Right atrium auricular region (tissue), 2 donors: ENCODE measurements at regions not wholly inside any gene's neighbourhood (a gene's known extent, or its start where the extent isn't known, plus 50 kb on each side); places are given as distances from the start of the nearest gene placed in this dataset.

Experiments used
- DNase-seq: peaks from one replicate; pipeline ENCODE4 v3.0.0-alpha.2; 2019; ENCODE audit warnings: low spot score
- H3K27ac ChIP-seq, 2 donors: fragments of 200-600 bp; sonication (generic); 1 replicate in 1 of 2; 2 replicates in 1 of 2; pipeline ENCODE4 v1.5.1; 2016 to 2019
- H3K27me3 ChIP-seq, 2 donors: fragments of 200-600 bp; sonication (generic); one replicate each; pipeline versions ENCODE4 v1.5.1 to v1.6.0; 2017 to 2019
- H3K36me3 ChIP-seq: fragments of 200-600 bp; sonication (generic); one replicate; pipeline ENCODE4 v1.5.1; 2016
- H3K4me1 ChIP-seq, 2 donors: fragments of 200-600 bp; sonication (generic); one replicate each; pipeline versions ENCODE4 v1.5.1 to v1.6.0; 2017 to 2019
- H3K4me3 ChIP-seq, 2 donors: fragments of 200-600 bp; sonication (generic); 1 replicate in 1 of 2; 2 replicates in 1 of 2; pipeline ENCODE4 v1.5.1; 2017 to 2019; ENCODE audit warnings: mild to moderate bottlenecking in 1 of 2, moderate library complexity in 1 of 2
- H3K9me3 ChIP-seq, 2 donors: fragments of 200-600 bp; sonication (generic); one replicate each; pipeline ENCODE4 v1.5.1; 2019
- CTCF ChIP-seq, 2 donors: fragments of 200-600 bp; sonication (generic); IDR thresholded peaks; one replicate each; pipeline ENCODE4 v1.5.1; 2019; ENCODE audit warnings: antibody characterized with exemption in 2 of 2

- DNase-seq = no peak
- Histone ChIP-seq H3K36me3 (no peaks in the 10 kb centered on the region), H3K27ac (no peak overlapping the region), H3K9me3 (no peaks in the 10 kb centered on the region), H3K4me3 (no peak overlapping the region), H3K27me3 (no peaks in the 10 kb centered on the region), H3K4me1 (no peaks in the 10 kb centered on the region)
- TF ChIP-seq CTCF (IDR thresholded peaks at IDR 0.05) = no peak
These were observed 209.1 kb upstream of the RBMS1 start for GRCh38 chr2:160702754-160703153.

DNA sequence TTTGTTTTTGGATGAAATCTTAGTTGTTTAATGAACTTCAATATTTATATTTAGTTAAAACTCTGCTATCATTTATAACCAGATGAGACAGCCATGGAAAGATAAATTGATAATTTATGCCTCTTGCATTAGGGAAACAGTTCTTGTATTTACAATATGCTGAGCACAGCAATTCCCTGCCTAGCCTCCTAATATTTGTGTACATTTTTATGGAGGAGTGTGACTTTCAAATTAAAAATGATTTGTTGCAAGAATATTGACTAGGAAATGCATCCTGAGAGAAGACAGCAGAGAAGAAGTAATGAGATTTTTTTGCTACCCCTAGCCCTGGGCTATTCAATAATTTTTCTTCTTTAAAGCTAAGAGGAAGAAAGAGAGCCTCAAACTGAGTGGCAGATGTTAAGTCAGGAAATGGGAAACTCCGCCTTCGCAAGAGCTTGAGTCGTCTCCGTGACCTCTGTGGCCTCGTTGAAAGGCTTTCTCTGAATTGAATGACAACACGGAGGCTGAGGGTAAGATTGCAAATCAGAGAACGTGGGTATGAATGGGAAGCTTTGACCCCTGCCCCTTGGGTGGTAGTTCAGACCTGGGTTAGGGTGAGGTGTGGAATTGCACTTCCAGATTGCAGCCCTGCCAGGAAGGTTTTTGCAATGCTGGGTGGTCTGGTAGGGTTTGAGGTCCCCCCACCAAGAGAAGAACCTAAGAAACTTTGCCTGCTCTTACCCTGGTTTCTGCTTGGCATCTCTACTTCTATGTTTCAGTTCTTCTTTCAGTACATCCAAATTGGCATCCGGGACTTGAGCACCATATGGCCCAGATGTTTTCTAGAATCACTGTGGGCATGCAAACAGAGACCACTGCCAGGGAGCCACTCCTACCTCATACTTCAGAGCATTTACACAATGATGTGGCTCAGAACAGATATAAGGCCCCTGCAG lies 210.3 kb upstream of the RBMS1 start:
- no peaks in the 10 kb centered on the region for H3K4me1 ChIP-seq
- no peaks in the 10 kb centered on the region for H3K27me3 ChIP-seq
- no peak overlapping the region for H3K27ac ChIP-seq
- no peaks in the 10 kb centered on the region for H3K9me3 ChIP-seq
- TF ChIP-seq CTCF (IDR thresholded peaks at IDR 0.05) = no peak
- DNase-seq = no peak
- H3K4me3 ChIP-seq = no peak overlapping the region
- H3K36me3 ChIP-seq = no peaks in the 10 kb centered on the region

GRCh38 chr2:160715428-160715827 lies 221.8 kb upstream of the RBMS1 start:
- no peaks in the 10 kb centered on the region for H3K9me3 ChIP-seq
- no peak for TF ChIP-seq CTCF (IDR thresholded peaks at IDR 0.05)
- H3K4me1 ChIP-seq = no peaks in the 10 kb centered on the region
- H3K27ac ChIP-seq = no peak overlapping the region
- DNase-seq = no peak
- H3K27me3 ChIP-seq = no peaks in the 10 kb centered on the region
- no peaks in the 10 kb centered on the region for H3K36me3 ChIP-seq
- no peak overlapping the region for H3K4me3 ChIP-seq

- no peak overlapping the region for H3K27ac ChIP-seq
- TF ChIP-seq CTCF (IDR thresholded peaks at IDR 0.05) = no peak
These were observed 225.5 kb upstream of the RBMS1 start for GRCh38 chr2:160719116-160719515.

GRCh38 chr2:160720098-160720497 lies 226.5 kb upstream of the RBMS1 start:
- TF ChIP-seq CTCF (IDR thresholded peaks at IDR 0.05) = no peak
- H3K36me3 ChIP-seq = no peaks in the 10 kb centered on the region
- no peak overlapping the region for H3K27ac ChIP-seq
- no peak for DNase-seq
- H3K4me3 ChIP-seq = no peak overlapping the region
- no peaks in the 10 kb centered on the region for H3K27me3 ChIP-seq
- H3K9me3 ChIP-seq = peaks cover 0 to 6% of the 10 kb centered on the region in 2 donors
- no peaks in the 10 kb centered on the region for H3K4me1 ChIP-seq

More at GRCh38 chr2:160719116-160719515, 225.5 kb upstream of the RBMS1 start:
- H3K36me3 ChIP-seq = no peaks in the 10 kb centered on the region
- DNase-seq = no peak
- no peaks in the 10 kb centered on the region for H3K27me3 ChIP-seq
- H3K4me3 ChIP-seq = no peak overlapping the region
- no peaks in the 10 kb centered on the region for H3K4me1 ChIP-seq
- peaks cover 0 to 6% of the 10 kb centered on the region in 2 donors for H3K9me3 ChIP-seq
